ENCODE measurements at regions not wholly inside any gene's neighbourhood (a gene's known extent, or its start where the extent isn't known, plus 50 kb on each side); places are given as distances from the start of the nearest gene placed in this dataset.
"Not testable (repeated sequence)": the region's sequence is repeated elsewhere in the genome, so short reads cannot be mapped to it uniquely, and the experiment has no call there.

- Histone ChIP-seq H3K4me3 (no peak overlapping the region), H3K27me3 (no peaks in the 10 kb centered on the region), H3K27ac (no peak overlapping the region), H3K9me3 (peaks cover 4% of the 10 kb centered on the region), H3K36me3 (no peaks in the 10 kb centered on the region), H3K4me1 (no peaks in the 10 kb centered on the region)
- TF ChIP-seq POLR2AphosphoS5 (IDR thresholded peaks at IDR 0.05; ENCODE audit: insufficient read depth in 1 of 2, low read depth in 1 of 2) = no peak
- peak in 1 of 3 experiments; percentile 18 for TF ChIP-seq CTCF (IDR thresholded peaks at IDR 0.05)
- no peak for DNase-seq (ENCODE audit: extremely low spot score in 2 of 2)
- intact Hi-C loops (cut with DNase I) = no loop called here
These were observed 392.8 kb upstream of the CAMK1G start for GRCh38 chr1:209190591-209191261.

GRCh38 chr1:209191262-209191634 lies 392.3 kb upstream of the CAMK1G start:
- Histone ChIP-seq H3K27ac (no peak overlapping the region), H3K9me3 (peaks cover 9% of the 10 kb centered on the region), H3K27me3 (no peaks in the 10 kb centered on the region), H3K4me1 (no peaks in the 10 kb centered on the region), H3K36me3 (no peaks in the 10 kb centered on the region), H3K4me3 (no peak overlapping the region)
- DNase-seq (ENCODE audit: extremely low spot score in 2 of 2) = no peak
- no peak for TF ChIP-seq POLR2A (IDR thresholded peaks at IDR 0.05)
- no peak for TF ChIP-seq CTCF (IDR thresholded peaks at IDR 0.05)
- no peak for TF ChIP-seq POLR2AphosphoS5 (IDR thresholded peaks at IDR 0.05; ENCODE audit: insufficient read depth in 1 of 2, low read depth in 1 of 2)
- intact Hi-C loops (cut with DNase I) = no loop called here

GRCh38 chr1:209196140-209196539 lies 387.4 kb upstream of the CAMK1G start:
- no peak for TF ChIP-seq CTCF (IDR thresholded peaks at IDR 0.05)
- TF ChIP-seq POLR2AphosphoS5 (IDR thresholded peaks at IDR 0.05; ENCODE audit: insufficient read depth in 1 of 2, low read depth in 1 of 2) = no peak
- no peak for TF ChIP-seq POLR2A (IDR thresholded peaks at IDR 0.05)
- DNase-seq (ENCODE audit: extremely low spot score in 2 of 2) = no peak
- Histone ChIP-seq H3K27me3 (no peaks in the 10 kb centered on the region), H3K27ac (no peak overlapping the region), H3K9me3 (peaks cover 9% of the 10 kb centered on the region), H3K4me1 (no peaks in the 10 kb centered on the region), H3K36me3 (no peaks in the 10 kb centered on the region), H3K4me3 (no peak overlapping the region)
- intact Hi-C loops (cut with DNase I) = no loop called here

GRCh38 chr1:209198961-209199750 lies 384.4 kb upstream of the CAMK1G start:
- Histone ChIP-seq H3K27me3 (no peaks in the 10 kb centered on the region), H3K9me3 (peaks cover 9% of the 10 kb centered on the region), H3K4me1 (no peaks in the 10 kb centered on the region), H3K36me3 (no peaks in the 10 kb centered on the region), H3K4me3 (no peak overlapping the region), H3K27ac (no peak overlapping the region)
- TF ChIP-seq POLR2A (IDR thresholded peaks at IDR 0.05) (no peak), POLR2AphosphoS5 (IDR thresholded peaks at IDR 0.05; ENCODE audit: insufficient read depth in 1 of 2, low read depth in 1 of 2) (no peak), CTCF (IDR thresholded peaks at IDR 0.05) (no peak)
- DNase-seq (ENCODE audit: extremely low spot score in 2 of 2) = no peak
- intact Hi-C loops (cut with DNase I) = no loop called here

- no peaks in the 10 kb centered on the region for H3K36me3 ChIP-seq
- H3K27me3 ChIP-seq = no peaks in the 10 kb centered on the region
- intact Hi-C loops (cut with DNase I) = no loop called here
- TF ChIP-seq POLR2AphosphoS5 (IDR thresholded peaks at IDR 0.05; ENCODE audit: insufficient read depth in 1 of 2, low read depth in 1 of 2) (no peak), POLR2A (IDR thresholded peaks at IDR 0.05) (no peak), CTCF (IDR thresholded peaks at IDR 0.05) (no peak)
- peaks cover 9% of the 10 kb centered on the region for H3K9me3 ChIP-seq
- no peak for DNase-seq (ENCODE audit: extremely low spot score in 2 of 2)
- no peak overlapping the region for H3K27ac ChIP-seq
- H3K4me3 ChIP-seq = no peak overlapping the region
- H3K4me1 ChIP-seq = no peaks in the 10 kb centered on the region
These were observed 383.7 kb upstream of the CAMK1G start for GRCh38 chr1:209199822-209200221.

GRCh38 chr1:209202321-209202720 lies 381.2 kb upstream of the CAMK1G start:
- H3K27me3 ChIP-seq; H3K36me3 ChIP-seq; H3K9me3 ChIP-seq; H3K4me1 ChIP-seq; DNase-seq (ENCODE audit: extremely low spot score in 2 of 2); H3K27ac ChIP-seq; H3K4me3 ChIP-seq; intact Hi-C loops (cut with DNase I): not testable (repeated sequence)
